ENCODE measurements at regions not wholly inside any gene's neighbourhood (a gene's known extent, or its start where the extent isn't known, plus 50 kb on each side); places are given as distances from the start of the nearest gene placed in this dataset.

- Histone ChIP-seq H3K23ac (ENCODE audit: insufficient read length) (no peak overlapping the region), H2AFZ (ENCODE audit: low read length) (no peak overlapping the region), H3K27me3 (replicated peaks in 1 of 4; ENCODE audit: control insufficient read depth in 3 of 4, extremely low read depth in 1 of 4, insufficient read depth in 3 of 4, low read length in 3 of 4) (no peaks in the 10 kb centered on the region), H2BK120ac (replicated peaks; ENCODE audit: low read depth, low read length) (no peak overlapping the region), H3K9me3 (ENCODE audit: insufficient read depth in 2 of 2, low read depth in 1 of 2, low read length in 1 of 2) (no peaks in the 10 kb centered on the region), H4K20me1 (replicated peaks in 1 of 2; ENCODE audit: control insufficient read depth in 1 of 2, insufficient read depth in 2 of 2, low read length in 2 of 2) (no peaks in the 10 kb centered on the region), H3K56ac (replicated peaks; ENCODE audit: insufficient read length, low read depth, low read length) (no peak overlapping the region), H3K4me3 (ENCODE audit: extremely low read depth in 1 of 4, insufficient read depth in 2 of 4, low read depth in 3 of 4, low read length in 4 of 4) (no peak overlapping the region), H3K79me1 (ENCODE audit: low read depth, low read length) (no peaks in the 10 kb centered on the region), H3K9ac (replicated peaks in 1 of 4; ENCODE audit: extremely low read depth in 1 of 4, low read depth in 3 of 4, low read length in 3 of 4) (no peak overlapping the region), H3K79me2 (ENCODE audit: control insufficient read depth in 1 of 2, insufficient read depth in 2 of 2, low read length in 2 of 2) (no peaks in the 10 kb centered on the region), H2BK15ac (ENCODE audit: low read length) (no peak overlapping the region), H2BK5ac (ENCODE audit: low read depth, low read length) (no peak overlapping the region), H4K5ac (ENCODE audit: insufficient read length, low read depth, low read length) (no peak overlapping the region), H3K27ac (ENCODE audit: low read depth, low read length) (no peak overlapping the region), H3K14ac (ENCODE audit: insufficient read length) (no peak overlapping the region), H2BK20ac (ENCODE audit: low read length) (no peak overlapping the region), H2AK5ac (ENCODE audit: low read depth, low read length) (no peak overlapping the region), H3K36me3 (ENCODE audit: control insufficient read depth in 2 of 4, insufficient read depth in 4 of 4, low read length in 3 of 4) (no peaks in the 10 kb centered on the region), H3K4ac (replicated peaks; ENCODE audit: insufficient read length, low read depth, low read length) (no peak overlapping the region), H4K8ac (ENCODE audit: extremely low read depth, insufficient read depth, low read length) (no peak overlapping the region), H3K4me1 (replicated peaks in 1 of 4; ENCODE audit: control insufficient read depth in 3 of 4, insufficient read depth in 4 of 4, low read length in 3 of 4) (no peaks in the 10 kb centered on the region; a peak in 1 of 7 replicates), H3K4me2 (ENCODE audit: insufficient read depth in 1 of 2, low read depth in 2 of 2, low read length in 2 of 2) (no peak overlapping the region), H2BK12ac (ENCODE audit: low read depth, low read length) (no peak overlapping the region), H4K91ac (replicated peaks; ENCODE audit: insufficient read length, low read length) (no peak overlapping the region), H3K23me2 (ENCODE audit: low read depth, low read length) (no peaks in the 10 kb centered on the region; the same call in 1 of the 2 replicates), H3K18ac (ENCODE audit: extremely low read depth, low read length) (no peak overlapping the region)
- no peak for DNase-seq (ENCODE audit: low read depth in 1 of 2, low spot score in 2 of 2)
- CTCF ChIA-PET (ENCODE audit: partially characterized antibody) = interaction anchor here (0.6 to 2.2 kb wide), 10 partner anchors 8 to 271 kb away, joined by 3 to 6 read pairs (median 4); no protein-coding TSS in a partner anchor
- WGBS, 2 experiments (ENCODE audit: extremely low coverage in 1 of 2, insufficient coverage in 1 of 2, insufficient read length in 1 of 2, insufficient replicate concordance in 2 of 2, low coverage in 1 of 2, low lambda C conversion rate in 2 of 2, missing lambda C conversion rate in 1 of 2) = 82% methylated on average over 2 of the region's 2 CpGs; no CpG with 5 or more reads in 1 of the 2 experiments
- FAIRE-seq = no peak
- POLR2A ChIA-PET (ENCODE audit: partially characterized antibody) = no interaction called here
- no peak for TF ChIP-seq ASH2L (IDR thresholded peaks at IDR 0.05; ENCODE audit: low read length)
- TF ChIP-seq CREB1 (IDR thresholded peaks at IDR 0.05) = no peak
- TF ChIP-seq, protein P1, sequence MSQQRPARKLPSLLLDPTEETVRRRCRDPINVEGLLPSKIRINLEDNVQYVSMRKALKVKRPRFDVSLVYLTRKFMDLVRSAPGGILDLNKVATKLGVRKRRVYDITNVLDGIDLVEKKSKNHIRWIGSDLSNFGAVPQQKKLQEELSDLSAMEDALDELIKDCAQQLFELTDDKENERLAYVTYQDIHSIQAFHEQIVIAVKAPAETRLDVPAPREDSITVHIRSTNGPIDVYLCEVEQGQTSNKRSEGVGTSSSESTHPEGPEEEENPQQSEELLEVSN (IDR thresholded peaks at IDR 0.05) = no peak
Measured at GRCh38 chr9:113800276-113800675, 75.8 kb upstream of the ZNF618 start.
